Mesendoderm (in vitro differentiated cells): ENCODE measurements at regions not wholly inside any gene's neighbourhood (a gene's known extent, or its start where the extent isn't known, plus 50 kb on each side); places are given as distances from the start of the nearest gene placed in this dataset.

Experiments
- DNase-seq: peaks from one replicate; pipeline ENCODE4 v3.0.0; 2013
- H2AK5ac ChIP-seq: 2 replicates; pipeline ENCODE4 v1.6.1; 2013; ENCODE audit warnings: low read length, inconsistent platforms
- H2BK120ac ChIP-seq: 2 replicates; pipeline ENCODE4 v1.6.1; 2013; ENCODE audit warnings: low read depth, mild to moderate bottlenecking, low read length, moderate library complexity, mixed read lengths
- H2BK15ac ChIP-seq: replicated peaks from 2 replicates; pipeline ENCODE4 v1.6.1; 2013; ENCODE audit warnings: low read depth, mild to moderate bottlenecking, moderate library complexity
- H2BK5ac ChIP-seq: 2 replicates; pipeline ENCODE4 v1.6.1; 2013; ENCODE audit warnings: low read length, inconsistent platforms
- H3K18ac ChIP-seq: 2 replicates; pipeline ENCODE4 v1.6.1; 2013; ENCODE audit warnings: mild to moderate bottlenecking, low read length, mixed read lengths
- H3K23ac ChIP-seq: one replicate; pipeline ENCODE4 v1.6.1; 2013; ENCODE audit warnings: low read length
- H3K27ac ChIP-seq: 2 replicates; pipeline ENCODE4 v1.5.1; 2013; ENCODE audit warnings: low read depth, mild to moderate bottlenecking, inconsistent platforms, low read length, moderate library complexity
- H3K27me3 ChIP-seq: 2 replicates; pipeline ENCODE4 v1.6.1; 2013; ENCODE audit warnings: low read length, control low read depth, mild to moderate bottlenecking, inconsistent platforms; ENCODE audit not compliant: insufficient read depth, poor library complexity
- H3K36me3 ChIP-seq: 2 replicates; pipeline ENCODE4 v1.6.1; 2013; ENCODE audit warnings: low read length, inconsistent platforms; ENCODE audit not compliant: control insufficient read depth, insufficient read depth
- H3K4ac ChIP-seq: one replicate; pipeline ENCODE4 v1.6.1; 2013; ENCODE audit warnings: low read depth, mild to moderate bottlenecking, low read length, moderate library complexity
- H3K4me1 ChIP-seq: 2 replicates; pipeline ENCODE4 v1.6.1; 2013; ENCODE audit warnings: low read depth, low read length, inconsistent platforms; ENCODE audit not compliant: control insufficient read depth
- H3K4me2 ChIP-seq: 2 replicates; pipeline ENCODE4 v1.6.1; 2013; ENCODE audit warnings: low read length
- H3K4me3 ChIP-seq: 2 replicates; pipeline ENCODE4 v1.5.1; 2013; ENCODE audit warnings: mild to moderate bottlenecking, low read length
- H3K56ac ChIP-seq: one replicate; pipeline ENCODE4 v1.6.1; 2013; ENCODE audit warnings: low read length
- H3K79me1 ChIP-seq: 2 replicates; pipeline ENCODE4 v1.6.1; 2013; ENCODE audit warnings: low read length, inconsistent platforms
- H3K79me2 ChIP-seq: 2 replicates; pipeline ENCODE4 v1.6.1; 2013; ENCODE audit warnings: mild to moderate bottlenecking, low read length; ENCODE audit not compliant: control insufficient read depth, insufficient read depth
- H3K9ac ChIP-seq: 2 replicates; pipeline ENCODE4 v1.6.1; 2013; ENCODE audit warnings: low read length, inconsistent platforms
- H4K5ac ChIP-seq: one replicate; pipeline ENCODE4 v1.6.1; 2013; ENCODE audit warnings: low read length
- H4K8ac ChIP-seq: one replicate; pipeline ENCODE4 v1.6.1; 2013; ENCODE audit warnings: low read depth, mild to moderate bottlenecking, control low read depth, low read length, moderate library complexity
- WGBS: extraction: QIAGEN DNeasy Blood & Tissue Kit; methylation state at CpG from one replicate; pipeline ENCODE4 v1.1.7; 2013; ENCODE audit warnings: low lambda C conversion rate, missing lambda C conversion rate; ENCODE audit not compliant: insufficient coverage; ENCODE audit errors: extremely low coverage; 5-methylcytosine and 5-hydroxymethylcytosine counted together

DNA sequence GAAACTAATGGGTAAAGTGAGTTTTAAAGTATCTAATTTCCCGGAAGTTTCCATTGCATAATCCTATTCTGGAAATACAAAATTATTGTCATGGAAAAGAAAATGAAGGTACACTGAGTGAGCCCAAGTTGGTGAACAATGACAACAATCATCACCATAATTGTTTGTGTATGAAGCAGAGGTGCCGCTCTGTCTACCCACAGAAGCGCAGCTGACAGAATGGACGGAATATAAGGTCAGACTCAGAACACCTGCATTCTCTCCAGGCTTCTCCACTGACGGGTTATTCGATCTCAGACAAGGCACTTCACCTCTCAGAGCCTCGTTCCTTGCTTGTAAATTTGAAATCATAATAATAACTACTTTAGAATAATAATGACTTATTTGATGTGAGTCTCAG, 99.1 kb upstream of the NGF start:
- Histone ChIP-seq H2BK120ac (no peak overlapping the region), H3K56ac (no peak overlapping the region), H3K4me1 (no peaks in the 10 kb centered on the region), H3K4me2 (no peak overlapping the region), H3K9ac (no peak overlapping the region), H4K8ac (no peak overlapping the region), H3K4ac (no peak overlapping the region), H3K79me1 (no peaks in the 10 kb centered on the region), H3K79me2 (no peaks in the 10 kb centered on the region), H4K5ac (no peak overlapping the region), H3K18ac (no peak overlapping the region), H3K27me3 (no peaks in the 10 kb centered on the region), H3K27ac (no peak overlapping the region), H3K36me3 (no peaks in the 10 kb centered on the region), H3K23ac (no peak overlapping the region), H2BK15ac (no peak overlapping the region), H2AK5ac (no peak overlapping the region), H3K4me3 (no peak overlapping the region), H2BK5ac (no peak overlapping the region)
- no CpG with 5 or more reads among the region's 7 CpGs for WGBS
- no peak for DNase-seq

DNA sequence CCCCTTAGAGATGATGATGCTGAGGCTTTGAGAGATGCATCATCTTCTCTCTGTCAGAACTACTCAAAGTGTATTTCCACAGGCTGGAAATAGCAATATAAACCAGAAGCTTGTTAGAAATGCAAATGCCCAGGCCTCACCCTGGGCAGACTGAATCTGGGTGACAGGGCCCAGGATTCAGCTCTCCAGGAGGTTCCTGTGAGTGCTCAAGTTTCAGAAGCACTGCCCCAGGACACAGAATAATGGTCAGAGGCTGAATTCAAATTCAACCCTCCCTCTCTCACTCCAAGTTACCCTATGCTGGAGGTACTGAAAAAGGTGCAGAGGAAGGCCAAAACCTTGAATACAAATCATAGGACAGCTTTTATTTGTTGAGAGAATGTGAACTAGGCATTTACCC, 98.5 kb upstream of the NGF start:
- Histone ChIP-seq H3K4me3 (no peak overlapping the region), H3K27ac (no peak overlapping the region), H3K4me1 (no peaks in the 10 kb centered on the region), H3K79me2 (no peaks in the 10 kb centered on the region), H3K4me2 (no peak overlapping the region), H3K18ac (no peak overlapping the region), H3K36me3 (no peaks in the 10 kb centered on the region), H3K9ac (no peak overlapping the region), H2BK15ac (no peak overlapping the region), H3K79me1 (no peaks in the 10 kb centered on the region), H4K8ac (no peak overlapping the region), H3K56ac (no peak overlapping the region), H2AK5ac (no peak overlapping the region), H2BK5ac (no peak overlapping the region), H3K27me3 (no peaks in the 10 kb centered on the region), H3K23ac (no peak overlapping the region), H2BK120ac (no peak overlapping the region), H4K5ac (no peak overlapping the region), H3K4ac (no peak overlapping the region)
- DNase-seq = no peak

DNA sequence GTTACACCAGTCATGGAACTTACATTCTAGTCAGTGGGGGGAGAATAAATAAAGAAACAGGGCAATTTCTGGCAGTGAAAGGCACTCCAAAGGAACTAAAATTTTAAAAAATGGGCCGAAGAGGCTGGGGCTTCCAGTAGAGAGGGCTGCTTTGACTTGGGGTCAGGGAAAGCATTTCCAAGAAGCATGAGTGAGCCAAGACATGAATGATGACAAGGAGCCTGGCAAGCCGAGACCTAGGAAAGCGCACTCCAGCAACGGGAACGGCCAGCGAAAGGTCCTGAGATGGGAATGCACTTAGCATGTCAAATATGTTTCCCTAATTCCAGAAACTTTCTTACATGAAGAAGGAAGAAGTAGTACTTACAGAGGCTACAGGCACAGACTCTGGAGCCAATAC, 95.4 kb upstream of the NGF start:
- no peak for DNase-seq
- Histone ChIP-seq H3K27me3 (no peaks in the 10 kb centered on the region), H3K79me1 (no peaks in the 10 kb centered on the region), H4K5ac (no peak overlapping the region), H3K36me3 (no peaks in the 10 kb centered on the region), H3K4me2 (no peak overlapping the region), H3K79me2 (no peaks in the 10 kb centered on the region), H2BK5ac (no peak overlapping the region), H2AK5ac (no peak overlapping the region), H3K56ac (no peak overlapping the region), H3K18ac (no peak overlapping the region), H3K9ac (no peak overlapping the region), H2BK120ac (no peak overlapping the region), H3K4me1 (no peaks in the 10 kb centered on the region), H3K23ac (no peak overlapping the region), H4K8ac (no peak overlapping the region), H2BK15ac (no peak overlapping the region), H3K4me3 (no peak overlapping the region), H3K4ac (no peak overlapping the region), H3K27ac (no peak overlapping the region)
- WGBS = no CpG with 5 or more reads among the region's 6 CpGs

DNA sequence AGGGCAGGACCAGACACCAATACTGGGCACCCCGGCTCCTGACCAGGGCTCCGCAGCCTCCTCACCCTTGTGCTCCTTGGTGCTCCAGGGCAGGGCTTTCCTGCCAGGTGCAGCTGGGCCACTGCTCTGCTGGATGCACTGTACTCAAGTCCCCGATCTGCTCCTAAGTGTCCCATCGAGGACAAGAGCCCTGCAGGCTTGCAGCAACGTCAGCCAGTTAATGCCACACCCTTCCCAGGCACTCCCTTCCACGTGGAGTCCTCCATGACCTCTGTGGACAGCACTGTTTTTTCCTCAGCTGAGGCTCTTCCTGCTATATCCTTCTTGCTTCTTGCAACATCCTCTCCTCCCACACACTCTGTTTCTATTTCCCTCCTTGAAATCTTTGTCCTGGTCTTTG, 94.0 kb upstream of the NGF start:
- H3K4me2 ChIP-seq = no peak overlapping the region
- no peaks in the 10 kb centered on the region for H3K79me2 ChIP-seq
- no peaks in the 10 kb centered on the region for H3K79me1 ChIP-seq
- no peak overlapping the region for H3K4ac ChIP-seq
- H3K56ac ChIP-seq = no peak overlapping the region
- no peaks in the 10 kb centered on the region for H3K27me3 ChIP-seq
- no CpG with 5 or more reads among the region's 6 CpGs for WGBS
- H3K36me3 ChIP-seq = no peaks in the 10 kb centered on the region
- no peak overlapping the region for H4K5ac ChIP-seq
- no peak overlapping the region for H2BK120ac ChIP-seq
- no peak overlapping the region for H3K27ac ChIP-seq
- H2BK15ac ChIP-seq = no peak overlapping the region
- H3K23ac ChIP-seq = no peak overlapping the region
- no peak for DNase-seq
- H4K8ac ChIP-seq = no peak overlapping the region
- H2BK5ac ChIP-seq = no peak overlapping the region
- no peak overlapping the region for H3K18ac ChIP-seq
- no peak overlapping the region for H3K9ac ChIP-seq
- no peak overlapping the region for H3K4me3 ChIP-seq
- no peak overlapping the region for H2AK5ac ChIP-seq
- no peaks in the 10 kb centered on the region for H3K4me1 ChIP-seq

DNA sequence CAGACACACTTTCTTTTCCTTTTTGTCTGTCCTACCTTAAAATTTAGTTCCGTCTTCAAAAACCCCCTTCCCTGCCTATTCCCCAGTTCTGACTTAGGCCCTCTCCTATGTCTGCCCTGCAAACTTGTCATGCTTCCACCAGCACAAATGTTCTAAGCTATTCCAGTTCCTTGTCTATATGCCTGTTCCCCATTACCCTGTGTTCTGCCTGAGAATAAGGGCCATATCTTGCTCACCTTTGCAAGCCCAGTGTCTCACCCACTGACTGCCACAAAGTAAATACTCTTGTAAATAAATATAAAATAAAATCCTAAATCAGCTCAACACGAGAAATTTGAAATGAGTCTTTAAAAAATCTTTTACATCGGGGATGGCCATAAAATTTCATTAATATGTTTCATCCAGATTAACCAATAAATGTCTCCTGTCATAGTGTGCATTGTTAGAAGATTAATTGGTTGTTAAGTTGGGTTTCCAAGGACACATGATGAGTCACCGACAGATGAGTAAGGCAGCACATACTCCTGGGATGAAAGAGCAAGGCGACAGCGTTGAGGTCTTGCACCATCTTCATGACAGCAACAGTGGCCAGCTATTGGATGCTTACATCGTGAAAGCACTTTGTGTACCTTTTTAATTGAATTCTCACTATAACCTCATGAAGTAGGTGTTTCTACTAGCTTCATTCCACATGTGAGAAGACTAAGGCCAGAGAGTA, 92.6 kb upstream of the NGF start:
- Histone ChIP-seq H3K27ac (no peak overlapping the region), H3K27me3 (no peaks in the 10 kb centered on the region), H3K4me1 (no peaks in the 10 kb centered on the region), H2BK15ac (no peak overlapping the region), H3K79me2 (no peaks in the 10 kb centered on the region), H3K4ac (no peak overlapping the region), H2AK5ac (no peak overlapping the region), H4K5ac (no peak overlapping the region), H2BK5ac (no peak overlapping the region), H3K18ac (no peak overlapping the region), H3K56ac (no peak overlapping the region), H4K8ac (no peak overlapping the region), H3K36me3 (no peaks in the 10 kb centered on the region), H3K9ac (no peak overlapping the region), H3K4me2 (no peak overlapping the region), H2BK120ac (no peak overlapping the region), H3K79me1 (no peaks in the 10 kb centered on the region), H3K4me3 (no peak overlapping the region), H3K23ac (no peak overlapping the region)
- WGBS = no CpG with 5 or more reads among the region's 7 CpGs
- peak; percentile 75 for DNase-seq

DNA sequence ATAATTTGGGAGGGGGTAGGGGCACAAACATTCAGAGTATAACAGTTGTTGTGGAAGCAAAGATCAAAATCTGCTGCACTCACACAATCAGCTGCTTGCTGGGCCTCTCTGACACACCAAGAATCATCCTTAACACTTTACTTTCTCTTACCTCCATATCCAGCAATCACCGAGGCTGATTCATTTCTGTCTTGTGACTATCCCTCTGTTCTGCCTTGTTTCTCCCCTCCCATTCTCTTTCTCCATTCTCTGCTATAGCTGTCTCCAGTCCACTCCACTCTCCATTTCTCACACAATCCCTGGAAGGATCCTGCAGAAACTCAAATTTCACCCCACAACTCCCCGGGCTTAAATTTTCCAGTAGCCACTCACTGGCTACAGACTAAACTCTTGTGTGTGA, 91.8 kb upstream of the NGF start:
- Histone ChIP-seq H3K27ac (no peak overlapping the region), H4K5ac (no peak overlapping the region), H3K79me1 (no peaks in the 10 kb centered on the region), H3K4ac (no peak overlapping the region), H3K4me3 (no peak overlapping the region), H2BK15ac (no peak overlapping the region), H2BK5ac (no peak overlapping the region), H3K9ac (no peak overlapping the region), H4K8ac (no peak overlapping the region), H3K56ac (no peak overlapping the region), H3K4me1 (no peaks in the 10 kb centered on the region), H3K36me3 (no peaks in the 10 kb centered on the region), H3K27me3 (no peaks in the 10 kb centered on the region), H3K79me2 (no peaks in the 10 kb centered on the region), H3K23ac (no peak overlapping the region), H2BK120ac (no peak overlapping the region), H2AK5ac (no peak overlapping the region), H3K4me2 (no peak overlapping the region), H3K18ac (no peak overlapping the region)
- WGBS = no CpG with 5 or more reads among the region's 2 CpGs
- no peak for DNase-seq
